K562 (cell line): ENCODE measurements at regions not wholly inside any gene's neighbourhood (a gene's known extent, or its start where the extent isn't known, plus 50 kb on each side); places are given as distances from the start of the nearest gene placed in this dataset.

Experiments
- CTCF ChIP-seq, 3 experiments: IDR thresholded peaks in 2 of 3; conservative IDR thresholded peaks in 1 of 3; 2 replicates each; pipeline ENCODE4 v1.5.1; 2011 to 2012; ENCODE audit warnings: low read length in 3 of 3, mild to moderate bottlenecking in 3 of 3, control low read depth in 2 of 3, improper control_type of control experiment in 1 of 3, inconsistent platforms in 1 of 3, low read depth in 1 of 3, mixed read lengths in 1 of 3, moderate library complexity in 1 of 3; ENCODE audit not compliant: insufficient read depth in 2 of 3
- GATAD2A ChIP-seq: fragments of 450-650 bp; IDR thresholded peaks from 2 replicates; pipeline ENCODE4 v1.6.1; 2017
- MTA3 ChIP-seq: fragments of 450-650 bp; formaldehyde crosslinking; IDR thresholded peaks from 2 replicates; pipeline ENCODE4 v1.6.1; 2017; ENCODE audit warnings: mild to moderate bottlenecking, borderline replicate concordance
- POLR2A ChIP-seq: fragments of 450-650 bp; conservative IDR thresholded peaks from 2 replicates; pipeline ENCODE4 v1.6.1; 2016
- PTRF ChIP-seq: fragments of 450-650 bp; IDR thresholded peaks from 2 replicates; pipeline ENCODE4 v1.6.1; 2016; ENCODE audit warnings: mild to moderate bottlenecking, missing genetic modification characterization, missing compliant biosample characterization
- RUNX1 ChIP-seq: sonication (generic); IDR thresholded peaks from 2 replicates; pipeline ENCODE4 v1.6.1; 2016; ENCODE audit warnings: antibody characterized with exemption, low read depth
- SMC3 ChIP-seq: conservative IDR thresholded peaks from 2 replicates; pipeline ENCODE4 v1.6.1; 2011; ENCODE audit warnings: low read depth, low read length, improper control_type of control experiment; ENCODE audit not compliant: insufficient read depth
- SP2 ChIP-seq: IDR thresholded peaks from 2 replicates; pipeline ENCODE4 v1.6.1; 2011; ENCODE audit warnings: mild to moderate bottlenecking, low read depth, low read length, moderate library complexity; ENCODE audit not compliant: poor library complexity, severe bottlenecking; ENCODE audit errors: extremely low read depth
- USF1 ChIP-seq: sonication (generic); formaldehyde crosslinking; IDR thresholded peaks from 2 replicates; pipeline ENCODE4 v1.9.0; 2022; ENCODE audit warnings: mild to moderate bottlenecking, missing genetic modification reagents
- XRCC5 ChIP-seq: fragments of 200-400 bp; formaldehyde crosslinking; IDR thresholded peaks from 2 replicates; pipeline ENCODE4 v1.6.1; 2017; ENCODE audit warnings: low read depth, mild to moderate bottlenecking, low read length
- ZNF316 ChIP-seq: fragments of 450-650 bp; IDR thresholded peaks from 2 replicates; pipeline ENCODE4 v1.6.1; 2016
- TF ChIP-seq, protein P1 (sequence below): sonication (generic); formaldehyde crosslinking; IDR thresholded peaks from 2 replicates; pipeline ENCODE4 v1.5.0; 2020; ENCODE audit warnings: missing genetic modification reagents
- TF ChIP-seq, protein P2 (sequence below), 2 experiments: fragments of 450-650 bp in 1 of 2; sonication (generic) in 1 of 2; formaldehyde crosslinking in 1 of 2; IDR thresholded peaks in 1 of 2; conservative IDR thresholded peaks in 1 of 2; 2 replicates each; pipeline versions ENCODE4 v1.6.1 to v1.8.1; 2016 to 2023; ENCODE audit warnings: mild to moderate bottlenecking in 2 of 2, moderate library complexity in 2 of 2, inconsistent platforms in 1 of 2, missing genetic modification reagents in 1 of 2

DNA sequence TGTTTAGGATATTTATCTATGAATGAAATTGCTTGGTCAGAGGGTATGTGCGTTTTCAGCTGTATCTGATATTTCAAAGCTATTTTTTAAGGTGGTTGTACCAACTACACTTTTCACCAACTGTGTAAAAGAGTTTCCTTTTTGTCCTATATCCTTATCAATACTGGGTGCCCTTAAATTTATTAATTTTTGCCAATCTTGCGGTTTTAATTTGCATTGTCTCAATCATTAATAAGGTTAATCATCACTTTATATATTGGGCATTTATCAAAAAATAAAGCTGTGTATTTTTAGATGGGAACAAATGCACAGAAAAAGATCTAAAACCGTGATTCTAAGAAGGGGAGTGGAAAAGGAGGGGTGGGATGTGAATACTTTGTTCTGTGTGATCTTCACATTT is 66.7 kb upstream of the SALL4 start:
- TF ChIP-seq GATAD2A (no peak), USF1 (CRISPR knock-in tag) (no peak), XRCC5 (no peak), MTA3 (no peak), CTCF (IDR thresholded peaks at IDR 0.05 in 2 of 3, conservative IDR thresholded peaks at IDR 0.05 in 1 of 3; ENCODE audit: insufficient read depth in 2 of 3, low read depth in 1 of 3, low read length in 3 of 3) (no peak), RUNX1 (no peak), SMC3 (no peak), POLR2A (no peak), ZNF316 (no peak), SP2 (no peak), PTRF (tag) (no peak)
- TF ChIP-seq, protein P1, sequence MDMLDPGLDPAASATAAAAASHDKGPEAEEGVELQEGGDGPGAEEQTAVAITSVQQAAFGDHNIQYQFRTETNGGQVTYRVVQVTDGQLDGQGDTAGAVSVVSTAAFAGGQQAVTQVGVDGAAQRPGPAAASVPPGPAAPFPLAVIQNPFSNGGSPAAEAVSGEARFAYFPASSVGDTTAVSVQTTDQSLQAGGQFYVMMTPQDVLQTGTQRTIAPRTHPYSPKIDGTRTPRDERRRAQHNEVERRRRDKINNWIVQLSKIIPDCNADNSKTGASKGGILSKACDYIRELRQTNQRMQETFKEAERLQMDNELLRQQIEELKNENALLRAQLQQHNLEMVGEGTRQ (CRISPR knock-in tag): no peak
- TF ChIP-seq, protein P2, sequence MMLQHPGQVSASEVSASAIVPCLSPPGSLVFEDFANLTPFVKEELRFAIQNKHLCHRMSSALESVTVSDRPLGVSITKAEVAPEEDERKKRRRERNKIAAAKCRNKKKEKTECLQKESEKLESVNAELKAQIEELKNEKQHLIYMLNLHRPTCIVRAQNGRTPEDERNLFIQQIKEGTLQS (IDR thresholded peaks at IDR 0.05): no peak
- TF ChIP-seq, protein P2 (CRISPR knock-in tag; conservative IDR thresholded peaks at IDR 0.05): no peak
